C4-2B (cell line): ENCODE measurements at regions not wholly inside any gene's neighbourhood (a gene's known extent, or its start where the extent isn't known, plus 50 kb on each side); places are given as distances from the start of the nearest gene placed in this dataset.

ENCODE experiments used
- CTCF ChIP-seq: fragments of 450-650 bp; conservative IDR thresholded peaks from 2 replicates; pipeline ENCODE4 v1.5.1; 2017; ENCODE audit warnings: mild to moderate bottlenecking
- ZFX ChIP-seq: fragments of 450-650 bp; IDR thresholded peaks from 2 replicates; pipeline ENCODE4 v1.6.1; 2017

GRCh38 chr6:21995318-21995717 is 301.5 kb downstream of the PRL start:
- TF ChIP-seq CTCF (no peak), ZFX (no peak)
